SU-DHL-6 (cell line): ENCODE measurements at regions not wholly inside any gene's neighbourhood (a gene's known extent, or its start where the extent isn't known, plus 50 kb on each side); places are given as distances from the start of the nearest gene placed in this dataset.
"Not testable (repeated sequence)": the region's sequence is repeated elsewhere in the genome, so short reads cannot be mapped to it uniquely, and the experiment has no call there.

Experiments
- H2AFZ ChIP-seq: fragments of 200-600 bp; sonication (generic); 2 replicates; pipeline ENCODE4 v1.6.1; 2014; ENCODE audit warnings: low read depth, mild to moderate bottlenecking, moderate library complexity, mixed read lengths, antibody characterized with exemption, low read length; ENCODE audit not compliant: severe bottlenecking
- H3F3A ChIP-seq: fragments of 200-600 bp; shearing (Covaris generic); 2 replicates; pipeline ENCODE4 v1.6.0; 2016; ENCODE audit warnings: antibody characterized with exemption, mild to moderate bottlenecking; ENCODE audit not compliant: insufficient read depth
- H3K27ac ChIP-seq: fragments of 200-600 bp; sonication (generic); 2 replicates; pipeline ENCODE4 v1.5.1; 2016; ENCODE audit warnings: low read depth, mild to moderate bottlenecking, low read length, moderate library complexity, mixed read lengths
- H3K27me3 ChIP-seq: fragments of 200-600 bp; sonication (generic), shearing (Covaris generic); 2 replicates; pipeline ENCODE4 v1.6.0; 2014; ENCODE audit warnings: mild to moderate bottlenecking, low read length
- H3K36me3 ChIP-seq: fragments of 200-600 bp; sonication (generic); 2 replicates; pipeline ENCODE4 v1.6.1; 2014; ENCODE audit warnings: mild to moderate bottlenecking, low read length, mixed read lengths
- H3K4me2 ChIP-seq: fragments of 300-600, 200-600 bp; shearing (Covaris generic), sonication (generic); 2 replicates; pipeline ENCODE4 v1.6.0; 2014; ENCODE audit warnings: low read length, low read depth, mild to moderate bottlenecking; ENCODE audit not compliant: poor library complexity, severe bottlenecking
- H3K4me3 ChIP-seq: fragments of 200-600 bp; sonication (generic); 2 replicates; pipeline ENCODE4 v1.5.1; 2014; ENCODE audit warnings: antibody characterized with exemption, low read length, mild to moderate bottlenecking, mixed read lengths; ENCODE audit not compliant: insufficient read depth, poor library complexity, severe bottlenecking
- H3K79me2 ChIP-seq: fragments of 200-600 bp; sonication (generic); 2 replicates; pipeline ENCODE4 v1.6.1; 2014; ENCODE audit warnings: mild to moderate bottlenecking, low read length, moderate library complexity; ENCODE audit not compliant: insufficient read depth
- H3K9ac ChIP-seq: fragments of 200-600 bp; sonication (generic); 2 replicates; pipeline ENCODE4 v1.7.0; 2014; ENCODE audit warnings: mild to moderate bottlenecking, low read length
- H3K9me2 ChIP-seq: fragments of 200-600 bp; sonication (generic); replicated peaks from 2 replicates; pipeline ENCODE4 v1.6.1; 2014; ENCODE audit warnings: low read length; ENCODE audit not compliant: insufficient read depth
- H3K9me3 ChIP-seq: fragments of 200-600 bp; sonication (generic); 2 replicates; pipeline ENCODE4 v1.6.1; 2014; ENCODE audit warnings: low read length, mixed read lengths; ENCODE audit not compliant: insufficient read depth
- H4K20me1 ChIP-seq: fragments of 200-600 bp; sonication (generic); 2 replicates; pipeline ENCODE4 v1.6.1; 2014; ENCODE audit warnings: low read depth, mild to moderate bottlenecking, antibody characterized with exemption, low read length, moderate library complexity, mixed read lengths
- EZH2phosphoT487 ChIP-seq: fragments of 200-600 bp; sonication (generic), shearing (Covaris generic); conservative IDR thresholded peaks from 2 replicates; pipeline ENCODE4 v1.6.1; 2018; ENCODE audit warnings: mild to moderate bottlenecking, antibody characterized with exemption, low read length, moderate library complexity, mixed read lengths
- TF ChIP-seq, protein P1 (sequence below): fragments of 200-600 bp; sonication (generic); IDR thresholded peaks from one replicate; pipeline ENCODE4 v1.5.1; 2017; ENCODE audit warnings: antibody characterized with exemption, mild to moderate bottlenecking, low read length, moderate library complexity; ENCODE audit not compliant: insufficient read depth, poor library complexity, severe bottlenecking

DNA sequence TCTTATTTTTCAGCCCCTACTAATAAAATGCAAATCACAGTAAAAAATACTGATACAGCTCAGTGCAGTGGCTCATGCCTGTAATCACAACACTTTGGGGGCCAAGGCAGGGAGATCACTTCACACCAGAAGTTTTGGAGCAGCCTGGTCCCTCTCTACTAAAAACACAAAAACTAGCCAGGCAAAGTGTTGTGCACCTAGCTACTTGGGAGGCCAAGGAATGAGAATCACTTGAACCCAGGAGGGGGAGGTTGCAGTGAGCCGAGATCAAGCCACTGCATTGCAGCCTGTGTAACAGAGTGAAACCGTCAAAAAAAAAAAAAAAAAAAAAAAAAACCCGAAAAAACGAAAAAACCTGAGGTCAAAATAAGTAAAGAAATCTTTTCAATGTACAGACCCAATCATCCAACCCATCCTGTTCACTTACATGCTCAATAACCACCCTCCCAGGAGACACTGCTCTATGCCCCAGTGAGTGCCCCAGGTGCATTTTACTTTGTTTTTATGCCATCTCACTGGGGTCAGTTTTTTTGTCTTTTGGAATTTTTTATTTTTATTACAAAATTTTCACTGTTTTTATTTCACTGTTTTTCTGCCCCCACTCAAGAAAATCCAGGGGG, 107.0 kb downstream of the ZNF486 start:
- Histone ChIP-seq H3F3A (0 out of 2 replicates have a peak, but pooled peaks cover 3% of the 10 kb centered on the region), H3K36me3 (no peaks in the 10 kb centered on the region), H3K27ac (no peak overlapping the region), H3K9me2 (no peaks in the 10 kb centered on the region), H3K27me3 (no peaks in the 10 kb centered on the region), H4K20me1 (no peaks in the 10 kb centered on the region), H3K9me3 (no peaks in the 10 kb centered on the region), H3K79me2 (no peaks in the 10 kb centered on the region), H3K4me2 (no peak overlapping the region), H2AFZ (no peak overlapping the region), H3K4me3 (no peak overlapping the region), H3K9ac (no peak overlapping the region)
- TF ChIP-seq, protein P1, sequence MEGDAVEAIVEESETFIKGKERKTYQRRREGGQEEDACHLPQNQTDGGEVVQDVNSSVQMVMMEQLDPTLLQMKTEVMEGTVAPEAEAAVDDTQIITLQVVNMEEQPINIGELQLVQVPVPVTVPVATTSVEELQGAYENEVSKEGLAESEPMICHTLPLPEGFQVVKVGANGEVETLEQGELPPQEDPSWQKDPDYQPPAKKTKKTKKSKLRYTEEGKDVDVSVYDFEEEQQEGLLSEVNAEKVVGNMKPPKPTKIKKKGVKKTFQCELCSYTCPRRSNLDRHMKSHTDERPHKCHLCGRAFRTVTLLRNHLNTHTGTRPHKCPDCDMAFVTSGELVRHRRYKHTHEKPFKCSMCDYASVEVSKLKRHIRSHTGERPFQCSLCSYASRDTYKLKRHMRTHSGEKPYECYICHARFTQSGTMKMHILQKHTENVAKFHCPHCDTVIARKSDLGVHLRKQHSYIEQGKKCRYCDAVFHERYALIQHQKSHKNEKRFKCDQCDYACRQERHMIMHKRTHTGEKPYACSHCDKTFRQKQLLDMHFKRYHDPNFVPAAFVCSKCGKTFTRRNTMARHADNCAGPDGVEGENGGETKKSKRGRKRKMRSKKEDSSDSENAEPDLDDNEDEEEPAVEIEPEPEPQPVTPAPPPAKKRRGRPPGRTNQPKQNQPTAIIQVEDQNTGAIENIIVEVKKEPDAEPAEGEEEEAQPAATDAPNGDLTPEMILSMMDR = no peak
- no peak for TF ChIP-seq EZH2phosphoT487

DNA sequence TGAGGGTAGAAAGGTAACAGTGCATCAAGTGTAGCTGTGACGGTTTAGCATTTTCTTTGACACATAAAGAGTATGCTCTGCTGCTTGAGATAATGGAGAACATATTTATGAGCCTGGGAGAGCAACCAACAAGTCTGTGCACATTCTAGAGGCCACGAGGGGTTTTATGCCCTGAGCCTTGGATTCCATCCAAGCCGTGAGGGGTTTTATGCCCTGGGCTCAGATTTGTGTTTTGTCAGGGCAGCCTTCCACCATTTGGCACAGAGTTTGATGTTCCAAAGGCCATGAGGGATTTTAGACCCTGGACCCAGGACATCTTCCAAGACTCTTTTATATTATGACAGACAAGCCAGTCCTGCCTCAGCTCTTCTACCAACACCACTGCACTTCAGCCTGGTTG, 106.4 kb downstream of the ZNF486 start:
- no peak overlapping the region for H3K27ac ChIP-seq
- H2AFZ ChIP-seq = no peak overlapping the region
- no peak overlapping the region for H3K4me3 ChIP-seq
- H3K27me3 ChIP-seq = no peaks in the 10 kb centered on the region
- 0 out of 2 replicates have a peak, but pooled peaks cover 3% of the 10 kb centered on the region for H3F3A ChIP-seq
- no peak overlapping the region for H3K9ac ChIP-seq
- H3K9me2 ChIP-seq = no peaks in the 10 kb centered on the region
- no peaks in the 10 kb centered on the region for H3K79me2 ChIP-seq
- TF ChIP-seq EZH2phosphoT487 = no peak
- TF ChIP-seq, protein P1 = no peak
- no peaks in the 10 kb centered on the region for H3K9me3 ChIP-seq
- H4K20me1 ChIP-seq = no peaks in the 10 kb centered on the region
- H3K36me3 ChIP-seq = no peaks in the 10 kb centered on the region
- no peak overlapping the region for H3K4me2 ChIP-seq

DNA sequence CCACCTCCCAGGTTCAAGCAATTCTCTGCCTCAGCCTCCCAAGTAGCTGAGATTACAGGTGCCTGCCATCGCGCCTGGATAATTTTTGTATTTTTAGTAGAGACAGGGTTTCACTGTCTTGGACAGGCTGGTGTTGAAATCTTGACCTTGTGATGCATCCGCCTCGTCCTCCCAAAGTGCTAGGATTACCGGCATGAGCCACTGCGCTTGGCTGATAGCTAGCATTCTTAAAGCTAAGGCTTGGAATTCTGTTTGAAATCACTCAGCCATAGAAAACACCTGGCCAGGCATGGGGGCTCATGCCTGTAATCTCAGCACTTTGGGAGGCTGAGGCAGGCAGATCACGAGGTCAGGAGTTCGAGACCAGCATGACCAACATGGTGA, 105.6 kb downstream of the ZNF486 start:
- H3K79me2 ChIP-seq, H2AFZ ChIP-seq, H3K36me3 ChIP-seq, H3K27me3 ChIP-seq, H3K4me3 ChIP-seq, H3K27ac ChIP-seq, H3F3A ChIP-seq, H4K20me1 ChIP-seq, H3K9ac ChIP-seq, H3K9me2 ChIP-seq, H3K4me2 ChIP-seq, H3K9me3 ChIP-seq: not testable (repeated sequence)

DNA sequence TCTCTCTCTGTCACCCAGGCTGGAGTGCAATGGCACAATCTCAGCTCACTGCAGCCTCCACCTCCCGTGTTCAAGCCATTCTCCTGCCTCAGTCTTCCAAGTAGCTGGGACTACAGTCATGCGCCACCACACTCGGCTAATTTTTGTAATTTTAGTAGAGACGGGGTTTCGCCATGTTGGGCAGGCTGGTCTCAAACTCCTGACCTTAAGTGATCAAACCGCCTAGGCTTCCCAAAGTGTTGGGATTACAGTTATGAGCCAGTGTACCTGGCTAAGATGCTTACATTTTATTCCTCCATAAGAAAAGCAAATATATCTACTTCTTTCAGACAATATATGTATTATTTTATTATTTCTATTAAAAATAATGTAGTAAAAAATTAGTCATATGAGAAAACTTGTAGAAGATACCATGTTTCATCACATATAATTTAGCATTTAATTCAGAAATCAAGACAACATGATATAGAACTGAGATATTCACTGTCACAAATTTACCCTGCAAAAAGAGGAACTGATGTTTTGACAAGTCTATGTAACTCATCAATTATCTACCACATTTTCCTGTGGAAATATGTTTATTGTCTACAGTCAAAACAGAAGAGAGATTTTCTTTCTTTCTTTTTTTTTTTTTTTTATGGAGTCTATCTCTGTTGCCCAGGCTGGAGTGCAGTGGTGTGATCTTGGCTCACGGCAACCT, 105.1 kb downstream of the ZNF486 start:
- not testable (repeated sequence) for H3K36me3 ChIP-seq, H3K27me3 ChIP-seq, H3K9me3 ChIP-seq, H3K9ac ChIP-seq, H4K20me1 ChIP-seq, H3K4me3 ChIP-seq, H3K79me2 ChIP-seq, H3F3A ChIP-seq, H3K27ac ChIP-seq, H3K9me2 ChIP-seq
- peak overlapping the region; percentile 46 for H3K4me2 ChIP-seq
- H2AFZ ChIP-seq = peak overlapping the region; percentile 78
